Hepatocyte (in vitro differentiated cells): ENCODE measurements at regions not wholly inside any gene's neighbourhood (a gene's known extent, or its start where the extent isn't known, plus 50 kb on each side); places are given as distances from the start of the nearest gene placed in this dataset.

Experiments used
- DNase-seq: peaks from one replicate; pipeline ENCODE4 v3.0.0-alpha.2; 2016; ENCODE audit warnings: low spot score
- H2AFZ ChIP-seq: fragments of 200-600 bp; sonication (generic); 2 replicates; pipeline ENCODE4 v1.6.0; 2016; ENCODE audit warnings: antibody characterized with exemption, mild to moderate bottlenecking
- H3K27ac ChIP-seq: fragments of 200-600 bp; sonication (generic); 2 replicates; pipeline ENCODE4 v1.5.1; 2016; ENCODE audit warnings: mild to moderate bottlenecking
- H3K27me3 ChIP-seq: fragments of 200-600 bp; sonication (generic); 2 replicates; pipeline ENCODE4 v1.6.1; 2016
- H3K36me3 ChIP-seq: fragments of 200-600 bp; sonication (generic); replicated peaks from 2 replicates; pipeline ENCODE4 v1.5.1; 2016; ENCODE audit warnings: low read depth; ENCODE audit not compliant: insufficient read depth
- H3K4me1 ChIP-seq: fragments of 200-600 bp; sonication (generic); 2 replicates; pipeline ENCODE4 v1.5.1; 2016; ENCODE audit warnings: mild to moderate bottlenecking, moderate library complexity; ENCODE audit not compliant: insufficient read depth
- H3K4me2 ChIP-seq: fragments of 200-600 bp; sonication (generic); 2 replicates; pipeline ENCODE4 v1.6.0; 2016
- H3K4me3 ChIP-seq: fragments of 200-600 bp; sonication (generic); 2 replicates; pipeline ENCODE4 v1.5.1; 2016; ENCODE audit warnings: mild to moderate bottlenecking
- H3K79me2 ChIP-seq: fragments of 200-600 bp; sonication (generic); 2 replicates; pipeline ENCODE4 v1.6.0; 2017; ENCODE audit warnings: mild to moderate bottlenecking
- H3K9me2 ChIP-seq: fragments of 200-600 bp; sonication (generic); replicated peaks from 2 replicates; pipeline ENCODE4 v1.6.0; 2017; ENCODE audit warnings: mild to moderate bottlenecking; ENCODE audit not compliant: insufficient read depth
- H3K9me3 ChIP-seq: fragments of 200-600 bp; sonication (generic); 2 replicates; pipeline ENCODE4 v1.5.1; 2016; ENCODE audit warnings: low read depth, mild to moderate bottlenecking
- H4K20me1 ChIP-seq: fragments of 200-600 bp; sonication (generic); 2 replicates; pipeline ENCODE4 v1.6.0; 2016; ENCODE audit warnings: mild to moderate bottlenecking; ENCODE audit not compliant: insufficient read depth, poor library complexity, severe bottlenecking
- EZH2 ChIP-seq: fragments of 200-600 bp; sonication (generic); IDR thresholded peaks from 2 replicates; pipeline ENCODE4 v1.6.1; 2016; ENCODE audit warnings: antibody characterized with exemption, mild to moderate bottlenecking, borderline replicate concordance
- EZH2phosphoT487 ChIP-seq: fragments of 200-600 bp; sonication (generic); IDR thresholded peaks from one replicate; pipeline ENCODE4 v1.6.1; 2018; ENCODE audit warnings: antibody characterized with exemption, mild to moderate bottlenecking, low read depth, moderate library complexity; ENCODE audit not compliant: unreplicated experiment, severe bottlenecking
- WGBS: methylation state at CpG from one replicate; pipeline ENCODE4 v1.1.6; 2016; ENCODE audit warnings: low lambda C conversion rate; ENCODE audit errors: missing lambda C conversion rate; 5-methylcytosine and 5-hydroxymethylcytosine counted together
- TF ChIP-seq, protein P1 (sequence below): fragments of 200-600 bp; sonication (generic); IDR thresholded peaks from 2 replicates; pipeline ENCODE4 v1.5.1; 2016; ENCODE audit warnings: antibody characterized with exemption, mild to moderate bottlenecking; ENCODE audit not compliant: poor library complexity

DNA sequence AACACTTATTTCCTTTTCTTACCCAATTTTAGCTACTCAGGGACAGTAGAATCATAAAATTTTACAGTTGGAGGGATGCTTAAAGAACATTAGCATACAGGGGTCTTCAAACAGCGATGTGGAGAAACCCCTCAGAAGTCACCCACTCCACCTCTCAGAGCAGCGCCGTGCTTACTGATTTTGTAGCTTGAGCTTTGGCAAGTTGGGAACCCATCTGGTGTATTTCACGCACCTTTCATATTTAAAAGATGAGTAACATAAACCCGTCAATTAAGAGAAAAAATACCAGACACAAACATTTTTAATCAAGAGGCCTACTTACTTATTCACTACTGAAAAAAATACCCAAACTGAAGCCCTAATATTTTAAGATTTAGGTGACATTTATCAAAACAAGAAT is 80.9 kb downstream of the ADAMTS15 start:
- WGBS = 97% methylated on average over 5 of the region's 5 CpGs
- H4K20me1 ChIP-seq = no peaks in the 10 kb centered on the region
- no peak for TF ChIP-seq EZH2
- TF ChIP-seq, protein P1, sequence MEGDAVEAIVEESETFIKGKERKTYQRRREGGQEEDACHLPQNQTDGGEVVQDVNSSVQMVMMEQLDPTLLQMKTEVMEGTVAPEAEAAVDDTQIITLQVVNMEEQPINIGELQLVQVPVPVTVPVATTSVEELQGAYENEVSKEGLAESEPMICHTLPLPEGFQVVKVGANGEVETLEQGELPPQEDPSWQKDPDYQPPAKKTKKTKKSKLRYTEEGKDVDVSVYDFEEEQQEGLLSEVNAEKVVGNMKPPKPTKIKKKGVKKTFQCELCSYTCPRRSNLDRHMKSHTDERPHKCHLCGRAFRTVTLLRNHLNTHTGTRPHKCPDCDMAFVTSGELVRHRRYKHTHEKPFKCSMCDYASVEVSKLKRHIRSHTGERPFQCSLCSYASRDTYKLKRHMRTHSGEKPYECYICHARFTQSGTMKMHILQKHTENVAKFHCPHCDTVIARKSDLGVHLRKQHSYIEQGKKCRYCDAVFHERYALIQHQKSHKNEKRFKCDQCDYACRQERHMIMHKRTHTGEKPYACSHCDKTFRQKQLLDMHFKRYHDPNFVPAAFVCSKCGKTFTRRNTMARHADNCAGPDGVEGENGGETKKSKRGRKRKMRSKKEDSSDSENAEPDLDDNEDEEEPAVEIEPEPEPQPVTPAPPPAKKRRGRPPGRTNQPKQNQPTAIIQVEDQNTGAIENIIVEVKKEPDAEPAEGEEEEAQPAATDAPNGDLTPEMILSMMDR = no peak
- TF ChIP-seq EZH2phosphoT487 = no peak
- H3K9me2 ChIP-seq = no peaks in the 10 kb centered on the region
- no peaks in the 10 kb centered on the region for H3K9me3 ChIP-seq
- H3K4me2 ChIP-seq = no peak overlapping the region
- H2AFZ ChIP-seq = no peak overlapping the region
- peaks cover 20% of the 10 kb centered on the region for H3K4me1 ChIP-seq
- H3K27me3 ChIP-seq = no peaks in the 10 kb centered on the region
- H3K27ac ChIP-seq = no peak overlapping the region
- no peak for DNase-seq
- H3K79me2 ChIP-seq = no peaks in the 10 kb centered on the region
- H3K4me3 ChIP-seq = no peak overlapping the region
- H3K36me3 ChIP-seq = no peaks in the 10 kb centered on the region

DNA sequence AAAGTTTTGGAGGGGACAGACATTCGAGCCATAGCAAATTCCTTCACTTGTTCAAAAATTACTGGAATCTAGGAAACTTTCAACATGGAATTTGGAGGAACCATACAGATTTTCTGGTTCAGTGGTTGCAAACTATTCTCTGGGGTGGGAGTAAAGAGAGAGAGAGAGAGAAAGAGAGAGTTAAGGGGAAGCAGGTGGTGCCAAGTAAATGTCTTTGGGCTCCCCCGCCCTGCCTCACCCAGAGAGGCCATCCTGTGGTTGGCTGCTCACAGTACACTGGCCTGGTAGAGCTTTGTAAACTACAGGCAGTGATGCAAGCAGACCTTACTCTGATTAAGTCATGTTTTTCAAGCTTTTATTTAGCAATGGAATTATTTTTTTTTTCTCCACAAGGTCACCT is 82.6 kb downstream of the ADAMTS15 start:
- Histone ChIP-seq H4K20me1 (no peaks in the 10 kb centered on the region), H3K4me1 (peaks cover 25% of the 10 kb centered on the region), H3K9me2 (no peaks in the 10 kb centered on the region), H3K36me3 (no peaks in the 10 kb centered on the region), H2AFZ (no peak overlapping the region), H3K27ac (no peak overlapping the region), H3K4me2 (no peak overlapping the region), H3K4me3 (no peak overlapping the region), H3K27me3 (no peaks in the 10 kb centered on the region), H3K79me2 (no peaks in the 10 kb centered on the region), H3K9me3 (no peaks in the 10 kb centered on the region)
- TF ChIP-seq, protein P1 = no peak
- no peak for TF ChIP-seq EZH2phosphoT487
- TF ChIP-seq EZH2 = no peak
- no peak for DNase-seq
- 95% methylated on average over 2 of the region's 2 CpGs for WGBS

DNA sequence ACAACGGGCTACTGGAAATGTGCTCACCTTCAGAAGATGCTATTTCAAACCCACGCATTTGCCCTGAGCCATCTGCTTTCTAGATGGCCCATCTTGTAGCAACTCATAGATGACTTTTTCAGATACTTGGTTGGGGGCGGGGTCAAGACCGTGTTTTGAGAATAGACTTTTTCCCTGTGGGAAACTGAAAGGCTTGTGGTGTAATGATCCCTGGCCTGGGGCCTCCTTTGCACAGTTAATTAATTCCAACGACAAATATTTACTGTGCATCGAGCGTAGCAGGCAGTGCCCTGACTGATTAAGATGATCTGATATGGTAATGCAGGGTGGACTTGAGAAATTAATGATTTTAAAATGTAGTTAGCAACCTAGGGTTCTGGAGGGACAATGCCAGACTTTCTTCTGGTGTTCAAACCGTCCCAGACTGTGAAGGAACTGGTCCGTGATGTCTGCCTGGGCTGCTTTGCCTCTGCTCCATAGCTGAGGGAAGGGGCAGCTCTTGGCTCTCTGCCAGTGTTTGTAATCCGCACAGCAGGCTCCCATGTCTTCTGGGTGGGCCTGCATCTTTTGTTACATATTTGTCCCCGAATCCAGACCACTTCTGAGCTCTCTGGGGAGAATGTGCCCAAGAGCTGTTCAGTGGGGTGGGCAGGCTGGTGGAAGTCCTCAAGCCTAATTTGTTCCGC is 84.8 kb downstream of the ADAMTS15 start:
- no peak overlapping the region for H3K4me3 ChIP-seq
- no peak overlapping the region for H3K4me2 ChIP-seq
- no peaks in the 10 kb centered on the region for H4K20me1 ChIP-seq
- no peaks in the 10 kb centered on the region for H3K9me2 ChIP-seq
- no peak overlapping the region for H3K27ac ChIP-seq
- H3K4me1 ChIP-seq = peaks cover 14% of the 10 kb centered on the region
- no peak overlapping the region for H2AFZ ChIP-seq
- H3K27me3 ChIP-seq = no peaks in the 10 kb centered on the region
- H3K9me3 ChIP-seq = no peaks in the 10 kb centered on the region
- no peaks in the 10 kb centered on the region for H3K36me3 ChIP-seq
- TF ChIP-seq EZH2phosphoT487 (no peak), EZH2 (no peak)
- TF ChIP-seq, protein P1 = no peak
- WGBS = 69% methylated on average over 12 of the region's 12 CpGs
- no peak for DNase-seq
- no peaks in the 10 kb centered on the region for H3K79me2 ChIP-seq

DNA sequence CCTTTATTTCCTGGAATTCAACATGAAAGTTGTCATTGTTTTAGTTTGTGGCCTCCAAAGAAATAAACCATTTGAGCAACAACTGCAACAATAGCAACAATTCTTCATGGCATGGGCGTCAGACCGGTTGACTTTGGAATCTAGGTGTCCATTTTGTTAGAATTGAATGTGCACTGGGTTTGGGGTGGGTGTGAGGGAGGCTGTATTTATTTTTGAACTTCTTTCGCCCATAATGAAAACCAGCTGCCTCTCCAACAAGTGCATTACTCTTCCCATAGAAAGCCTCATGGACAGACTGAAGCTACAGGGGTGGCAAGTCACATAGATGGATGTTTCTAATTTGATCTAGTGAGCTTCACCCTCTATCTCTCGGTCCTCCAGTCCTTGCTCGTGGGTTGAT is 85.4 kb downstream of the ADAMTS15 start:
- H3K27ac ChIP-seq = no peak overlapping the region
- no peaks in the 10 kb centered on the region for H4K20me1 ChIP-seq
- H3K9me3 ChIP-seq = no peaks in the 10 kb centered on the region
- H2AFZ ChIP-seq = no peak overlapping the region
- H3K9me2 ChIP-seq = no peaks in the 10 kb centered on the region
- H3K4me2 ChIP-seq = no peak overlapping the region
- TF ChIP-seq EZH2 = no peak
- TF ChIP-seq EZH2phosphoT487 = no peak
- TF ChIP-seq, protein P1 = no peak
- no peaks in the 10 kb centered on the region for H3K27me3 ChIP-seq
- 69% methylated on average over 5 of the region's 5 CpGs for WGBS
- DNase-seq = no peak
- no peaks in the 10 kb centered on the region for H3K79me2 ChIP-seq
- peaks cover 8% of the 10 kb centered on the region for H3K4me1 ChIP-seq
- no peak overlapping the region for H3K4me3 ChIP-seq
- H3K36me3 ChIP-seq = no peaks in the 10 kb centered on the region
